ENCODE measurements at regions not wholly inside any gene's neighbourhood (a gene's known extent, or its start where the extent isn't known, plus 50 kb on each side); places are given as distances from the start of the nearest gene placed in this dataset.
"Not testable (repeated sequence)": the region's sequence is repeated elsewhere in the genome, so short reads cannot be mapped to it uniquely, and the experiment has no call there.

GRCh38 chr6:6091608-6092002, 84.9 kb upstream of the NRN1 start:
- no peak for TF ChIP-seq CTCF (IDR thresholded peaks at IDR 0.05; ENCODE audit: insufficient read depth, low read length)
- H3K4me3 ChIP-seq (ENCODE audit: low read depth, low read length), result no peak overlapping the region
- DNase-seq (ENCODE audit: low read depth), result no peak

- TF ChIP-seq CTCF (IDR thresholded peaks at IDR 0.05; ENCODE audit: insufficient read depth, low read length), result no peak
- DNase-seq (ENCODE audit: low read depth), result no peak
- H3K4me3 ChIP-seq (ENCODE audit: low read depth, low read length), result no peak overlapping the region
Measured at GRCh38 chr6:6090861-6091607, 84.3 kb upstream of the NRN1 start.

GRCh38 chr6:6085928-6086668, 79.4 kb upstream of the NRN1 start:
- no peak overlapping the region for H3K4me3 ChIP-seq (ENCODE audit: low read depth, low read length)
- DNase-seq (ENCODE audit: low read depth), result no peak
- no peak for TF ChIP-seq CTCF (IDR thresholded peaks at IDR 0.05; ENCODE audit: insufficient read depth, low read length)

- DNase-seq (ENCODE audit: low read depth), result no peak
- H3K4me3 ChIP-seq (ENCODE audit: low read depth, low read length), result no peak overlapping the region
- no peak for TF ChIP-seq CTCF (IDR thresholded peaks at IDR 0.05; ENCODE audit: insufficient read depth, low read length)
Measured at GRCh38 chr6:6080975-6081374, 74.2 kb upstream of the NRN1 start.

GRCh38 chr6:6074190-6074589, 67.5 kb upstream of the NRN1 start:
- DNase-seq (ENCODE audit: low read depth), result no peak
- TF ChIP-seq CTCF (IDR thresholded peaks at IDR 0.05; ENCODE audit: insufficient read depth, low read length), result no peak
- H3K4me3 ChIP-seq (ENCODE audit: low read depth, low read length), result no peak overlapping the region

- not testable (repeated sequence) for DNase-seq (ENCODE audit: low read depth); H3K4me3 ChIP-seq (ENCODE audit: low read depth, low read length)
Measured at GRCh38 chr6:6068157-6068556, 61.4 kb upstream of the NRN1 start.

- no peak overlapping the region for H3K4me3 ChIP-seq (ENCODE audit: low read depth, low read length)
- DNase-seq (ENCODE audit: low read depth), result no peak
- TF ChIP-seq CTCF (IDR thresholded peaks at IDR 0.05; ENCODE audit: insufficient read depth, low read length), result no peak
Measured at GRCh38 chr6:6058054-6058444, 51.3 kb upstream of the NRN1 start.
